ENCODE measurements at regions not wholly inside any gene's neighbourhood (a gene's known extent, or its start where the extent isn't known, plus 50 kb on each side); places are given as distances from the start of the nearest gene placed in this dataset.
A peak's percentile ranks its signal among the peaks of the same experiment; 100 is the strongest.
"Not testable (repeated sequence)": the region's sequence is repeated elsewhere in the genome, so short reads cannot be mapped to it uniquely, and the experiment has no call there.

DNA sequence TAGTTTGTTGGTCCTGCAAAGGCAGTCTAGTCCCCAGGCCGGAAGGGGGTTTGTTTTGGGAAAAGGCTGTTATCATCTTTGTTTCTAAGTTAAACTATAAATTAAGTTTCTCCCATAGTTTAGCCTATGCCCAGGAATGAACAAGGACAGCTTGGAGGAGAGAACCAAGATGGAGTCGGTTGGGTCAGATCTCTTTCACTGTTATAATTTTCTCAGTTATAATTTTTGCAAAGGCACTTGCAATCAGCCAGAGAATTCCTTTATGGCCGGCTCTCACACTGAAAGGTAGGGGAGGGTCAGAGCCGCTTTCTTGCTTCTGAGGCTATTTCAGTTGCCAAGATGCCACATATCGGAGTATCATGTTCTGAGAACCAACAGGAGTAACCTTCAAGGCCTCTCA lies 59.2 kb upstream of the ATF7IP2 start:
- no peak overlapping the region for H3K27ac ChIP-seq (ENCODE audit: low read length)
- no CpG with 5 or more reads among the region's 5 CpGs for WGBS (ENCODE audit: insufficient coverage, low lambda C conversion rate)
- no peak overlapping the region for H3K4me3 ChIP-seq (ENCODE audit: low read length)
- H3K4me1 ChIP-seq (ENCODE audit: control insufficient read depth, insufficient read depth, low read length), result peaks cover 10% of the 10 kb centered on the region
- H3K9me3 ChIP-seq (ENCODE audit: control insufficient read depth, low read depth, low read length), result no peaks in the 10 kb centered on the region
- H3K27me3 ChIP-seq (ENCODE audit: control insufficient read depth, insufficient read depth, low read length), result no peaks in the 10 kb centered on the region
- H3K36me3 ChIP-seq (ENCODE audit: control insufficient read depth, insufficient read depth, low read length), result no peaks in the 10 kb centered on the region
- DNase-seq, result no peak

DNA sequence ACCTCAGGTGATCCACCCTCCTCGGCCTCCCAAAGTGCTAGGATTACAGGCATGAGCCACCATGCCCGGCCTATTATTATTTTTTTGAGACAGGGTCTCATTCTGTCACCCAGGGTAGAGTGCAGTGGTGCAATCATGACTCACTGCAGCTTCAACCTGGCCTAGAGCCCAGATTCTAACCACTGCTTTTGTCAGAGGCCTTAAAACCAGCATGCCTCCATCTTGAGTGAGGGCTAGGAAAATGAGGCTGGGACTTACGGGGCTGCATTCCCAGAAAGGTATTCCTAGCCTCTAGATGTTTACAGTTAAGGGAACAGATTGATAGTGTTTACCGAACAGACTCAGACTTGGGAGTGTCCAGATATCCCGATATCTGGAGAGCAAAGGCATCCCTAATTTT lies 57.6 kb upstream of the ATF7IP2 start:
- H3K36me3 ChIP-seq (ENCODE audit: control insufficient read depth, insufficient read depth, low read length); H3K27me3 ChIP-seq (ENCODE audit: control insufficient read depth, insufficient read depth, low read length); H3K9me3 ChIP-seq (ENCODE audit: control insufficient read depth, low read depth, low read length); H3K4me3 ChIP-seq (ENCODE audit: low read length); H3K27ac ChIP-seq (ENCODE audit: low read length): not testable (repeated sequence)
- no CpG with 5 or more reads among the region's 5 CpGs for WGBS (ENCODE audit: insufficient coverage, low lambda C conversion rate)
- DNase-seq, result peak in 1 of 2 donors; percentile 28
- H3K4me1 ChIP-seq (ENCODE audit: control insufficient read depth, insufficient read depth, low read length), result peaks cover 21% of the 10 kb centered on the region

DNA sequence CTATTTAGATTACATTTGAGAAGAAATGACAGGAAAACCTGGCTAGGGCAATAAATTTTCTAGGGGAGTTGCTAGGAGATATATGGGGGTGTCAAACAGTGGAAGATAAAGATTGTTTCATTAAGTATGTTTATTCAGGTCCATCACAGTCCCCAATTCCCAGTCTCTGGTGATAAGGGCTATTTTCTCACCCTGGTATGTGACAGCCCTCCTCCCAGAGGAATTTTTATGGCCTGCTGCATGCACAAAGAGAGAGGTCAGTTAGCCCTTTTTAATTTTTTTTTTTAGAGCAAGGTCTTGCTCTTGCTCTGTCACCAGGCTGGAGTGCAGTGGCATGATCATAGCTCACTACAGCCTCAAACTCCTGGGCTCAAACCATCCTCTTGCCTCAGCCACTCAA lies 53.6 kb upstream of the ATF7IP2 start:
- Histone ChIP-seq H3K27ac (ENCODE audit: low read length) (no peak overlapping the region), H3K27me3 (ENCODE audit: control insufficient read depth, insufficient read depth, low read length) (no peaks in the 10 kb centered on the region), H3K9me3 (ENCODE audit: control insufficient read depth, low read depth, low read length) (no peaks in the 10 kb centered on the region), H3K36me3 (ENCODE audit: control insufficient read depth, insufficient read depth, low read length) (no peaks in the 10 kb centered on the region), H3K4me1 (ENCODE audit: control insufficient read depth, insufficient read depth, low read length) (peaks cover 21% of the 10 kb centered on the region), H3K4me3 (ENCODE audit: low read length) (no peak overlapping the region)
- DNase-seq, result peak in 1 of 2 donors; percentile 60

DNA sequence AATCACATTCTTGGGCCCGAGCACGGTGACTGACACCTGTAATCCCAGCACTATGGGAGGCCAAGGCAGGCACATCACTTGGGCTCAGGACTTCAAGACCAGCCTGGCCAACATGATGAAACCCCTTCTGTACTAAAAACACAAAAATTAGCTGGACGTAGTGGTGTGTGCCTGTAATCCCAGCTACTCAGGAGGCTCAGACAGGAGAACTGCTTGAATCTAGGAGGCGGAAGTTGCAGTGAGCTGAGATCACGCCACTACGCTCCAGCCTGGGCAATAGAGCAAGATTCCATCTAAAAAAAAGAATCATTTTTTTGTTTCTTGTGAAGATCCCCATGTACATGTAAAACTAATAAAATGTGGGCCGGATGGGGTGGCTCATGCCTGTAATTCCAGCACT lies 53.1 kb upstream of the ATF7IP2 start:
- Histone ChIP-seq H3K36me3 (ENCODE audit: control insufficient read depth, insufficient read depth, low read length) (no peaks in the 10 kb centered on the region), H3K27ac (ENCODE audit: low read length) (peak overlapping the region; percentile 8), H3K9me3 (ENCODE audit: control insufficient read depth, low read depth, low read length) (no peaks in the 10 kb centered on the region), H3K4me1 (ENCODE audit: control insufficient read depth, insufficient read depth, low read length) (peaks cover 21% of the 10 kb centered on the region), H3K4me3 (ENCODE audit: low read length) (no peak overlapping the region), H3K27me3 (ENCODE audit: control insufficient read depth, insufficient read depth, low read length) (no peaks in the 10 kb centered on the region)
- DNase-seq, result no peak
- whole genome bisulfite sequencing (ENCODE audit: insufficient coverage, low lambda C conversion rate), result no CpG with 5 or more reads among the region's 7 CpGs

DNA sequence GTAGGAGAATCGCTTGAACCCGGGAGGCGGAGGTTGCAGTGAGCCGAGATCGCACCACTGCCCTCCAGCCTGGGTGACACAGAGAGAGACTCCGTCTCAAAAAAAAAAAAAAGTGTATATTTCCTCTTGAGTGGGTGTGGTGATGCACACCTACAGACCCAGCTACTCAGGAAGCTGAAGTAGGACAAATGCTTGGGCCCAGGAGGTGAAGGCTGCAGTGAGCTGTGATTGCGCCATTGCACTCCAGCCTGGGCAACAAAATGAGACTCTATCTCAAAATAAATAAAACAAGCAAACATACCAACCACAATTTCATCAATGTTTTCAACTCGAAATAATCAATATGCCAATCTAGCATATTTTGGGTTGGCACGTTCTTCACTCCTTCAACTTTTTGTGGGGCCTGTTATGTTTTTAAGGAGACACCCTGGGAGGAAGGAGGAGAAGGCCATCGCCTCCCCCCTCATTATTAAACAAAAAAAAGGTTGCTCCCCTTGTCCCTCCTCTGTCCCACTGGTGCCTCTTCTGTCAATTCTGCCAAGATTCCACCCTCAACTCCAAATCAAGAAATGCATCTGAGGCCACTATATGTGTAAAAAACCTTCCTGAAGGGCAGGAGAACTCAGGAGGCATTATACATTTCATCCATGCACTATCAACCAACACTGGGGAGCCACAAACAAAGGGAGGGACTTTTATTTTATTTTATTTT lies 52.4 kb upstream of the ATF7IP2 start:
- no peaks in the 10 kb centered on the region for H3K36me3 ChIP-seq (ENCODE audit: control insufficient read depth, insufficient read depth, low read length)
- H3K4me3 ChIP-seq (ENCODE audit: low read length), result no peak overlapping the region
- DNase-seq, result no peak
- H3K27ac ChIP-seq (ENCODE audit: low read length), result no peak overlapping the region
- WGBS (ENCODE audit: insufficient coverage, low lambda C conversion rate), result no CpG with 5 or more reads among the region's 10 CpGs
- no peaks in the 10 kb centered on the region for H3K9me3 ChIP-seq (ENCODE audit: control insufficient read depth, low read depth, low read length)
- no peaks in the 10 kb centered on the region for H3K27me3 ChIP-seq (ENCODE audit: control insufficient read depth, insufficient read depth, low read length)
- peaks cover 21% of the 10 kb centered on the region for H3K4me1 ChIP-seq (ENCODE audit: control insufficient read depth, insufficient read depth, low read length)

DNA sequence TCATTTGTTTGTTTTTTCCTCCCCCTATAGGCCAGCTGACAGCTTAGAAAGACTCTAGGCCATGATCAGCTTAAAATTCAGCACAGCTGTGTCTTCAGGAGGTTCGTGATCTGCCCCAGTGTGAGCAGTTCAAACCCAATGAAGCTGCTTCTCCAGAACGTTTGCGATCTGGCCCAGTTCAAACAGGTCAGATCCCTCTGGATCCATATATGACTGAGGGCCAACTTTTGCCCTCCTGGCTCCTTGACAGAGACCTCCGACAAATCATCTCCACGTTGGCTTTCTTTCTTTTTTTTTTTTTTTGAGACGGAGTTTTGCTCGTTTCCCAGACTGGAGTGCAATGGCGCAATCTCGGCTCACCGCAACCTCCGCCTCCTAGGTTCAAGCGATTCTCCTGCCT lies 50.2 kb upstream of the ATF7IP2 start:
- DNase-seq, result no peak
- peaks cover 11% of the 10 kb centered on the region for H3K9me3 ChIP-seq (ENCODE audit: control insufficient read depth, low read depth, low read length)
- peaks cover 18% of the 10 kb centered on the region for H3K4me1 ChIP-seq (ENCODE audit: control insufficient read depth, insufficient read depth, low read length)
- no peak overlapping the region for H3K4me3 ChIP-seq (ENCODE audit: low read length)
- no peak overlapping the region for H3K27ac ChIP-seq (ENCODE audit: low read length)
- WGBS (ENCODE audit: insufficient coverage, low lambda C conversion rate), result 90% methylated on average over 2 of the region's 12 CpGs
- H3K27me3 ChIP-seq (ENCODE audit: control insufficient read depth, insufficient read depth, low read length), result no peaks in the 10 kb centered on the region
- H3K36me3 ChIP-seq (ENCODE audit: control insufficient read depth, insufficient read depth, low read length), result no peaks in the 10 kb centered on the region

All from large intestine (tissue), 3 donors.